NOMO-1 treated with dmso at 0.1 percent for 144 hours (cell line): ENCODE measurements at regions not wholly inside any gene's neighbourhood (a gene's known extent, or its start where the extent isn't known, plus 50 kb on each side); places are given as distances from the start of the nearest gene placed in this dataset.

ENCODE experiments used
- DNase-seq: peaks from one replicate; lab custom pipeline; 2025; ENCODE audit not compliant: unreplicated experiment; lab: John Stamatoyannopoulos, UW

DNA sequence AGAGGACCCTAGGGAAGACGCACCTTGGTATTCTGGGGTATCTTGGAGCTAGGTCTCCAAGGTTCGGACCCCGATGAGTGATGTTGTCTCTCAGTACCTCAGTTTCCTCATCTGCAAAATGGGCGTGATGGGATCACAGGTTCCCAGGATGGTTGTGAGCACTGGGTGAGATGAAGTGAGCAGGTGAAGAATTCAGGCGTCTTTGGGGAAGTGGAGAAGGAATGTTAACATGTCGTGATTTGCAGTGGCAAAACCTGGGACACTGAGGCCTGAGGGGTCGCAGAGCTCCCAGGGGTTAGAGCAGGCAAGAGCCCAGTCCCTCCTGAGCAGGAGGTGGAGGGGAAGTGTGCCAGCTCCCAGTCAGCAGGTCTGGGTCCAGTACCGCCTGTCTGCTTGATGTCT, 215.1 kb upstream of the GSE1 start:
- DNase-seq, result no peak

DNA sequence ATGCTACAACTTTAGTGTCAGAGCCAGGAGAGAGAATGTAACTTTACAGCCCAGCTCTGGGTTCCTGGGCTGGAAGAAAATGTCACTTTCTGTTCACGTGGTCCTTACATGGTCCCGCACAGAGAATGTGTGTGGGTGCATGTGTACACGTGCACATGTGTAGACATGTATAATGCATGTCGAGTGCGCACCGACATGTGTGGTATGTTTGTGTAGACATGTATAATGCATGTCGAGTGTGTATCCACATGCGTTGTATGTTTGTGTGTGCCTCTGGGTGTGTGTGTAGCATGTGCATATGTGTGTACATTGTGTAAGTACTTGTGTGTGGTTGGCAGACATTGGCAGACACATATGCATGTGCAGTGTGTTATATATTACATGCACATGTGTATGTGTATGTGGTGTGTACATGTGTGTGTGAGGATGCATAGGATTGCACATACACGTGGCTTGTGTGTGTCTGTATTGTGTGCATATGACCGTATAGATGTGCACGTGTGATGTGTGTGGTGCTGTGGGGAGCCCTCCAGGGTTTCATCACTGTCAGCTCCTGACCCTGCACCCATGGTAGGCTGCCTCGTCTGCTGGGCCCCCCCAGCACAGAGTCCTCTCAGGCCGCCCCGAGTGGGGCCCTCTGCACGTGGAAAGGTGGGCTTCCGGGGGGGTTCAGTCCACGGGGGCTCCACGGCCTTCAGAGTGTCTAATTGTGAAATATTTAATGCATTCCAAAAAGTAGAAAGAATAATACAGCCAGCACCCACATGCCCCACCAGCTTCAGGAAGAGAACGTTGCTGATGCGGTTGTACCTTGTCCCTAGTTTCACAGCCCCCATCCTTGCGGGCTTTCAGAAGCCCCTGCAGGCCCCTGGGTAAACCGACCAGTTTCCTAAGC, 214.2 kb upstream of the GSE1 start:
- DNase-seq, result no peak

DNA sequence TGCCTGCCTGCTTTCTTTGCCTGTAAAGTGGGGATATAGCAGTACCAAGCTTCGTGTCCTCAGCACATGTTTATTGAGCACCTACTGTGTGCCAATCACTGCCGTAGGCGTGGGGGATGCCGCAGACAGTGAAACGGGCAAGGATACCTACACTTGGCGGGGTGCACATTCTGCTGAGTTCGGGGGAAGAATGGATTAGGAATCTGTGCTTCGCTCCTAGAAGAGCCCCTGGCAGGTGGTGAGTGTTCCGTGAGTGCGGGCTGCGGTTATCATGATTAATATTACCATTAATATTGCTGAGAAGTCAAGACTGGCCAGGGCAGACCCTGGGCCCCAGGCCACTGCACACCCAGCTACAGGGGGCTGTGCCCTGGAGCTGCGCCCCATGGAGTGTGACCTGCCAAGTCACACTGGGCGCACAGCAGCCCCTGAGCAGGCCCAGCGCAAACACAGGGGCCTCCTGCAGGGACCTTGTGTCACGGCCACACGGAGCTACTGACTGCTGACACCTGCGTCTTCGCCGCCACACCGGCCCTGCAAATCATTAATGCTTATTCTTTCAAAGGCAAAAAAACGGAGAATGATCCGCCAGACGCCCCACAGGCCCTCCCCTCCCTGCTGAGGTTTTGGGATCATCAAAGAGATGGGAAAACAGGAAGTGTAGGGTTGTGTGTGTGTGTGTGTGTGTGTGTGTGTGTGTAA, 213.4 kb upstream of the GSE1 start:
- DNase-seq, result no peak

DNA sequence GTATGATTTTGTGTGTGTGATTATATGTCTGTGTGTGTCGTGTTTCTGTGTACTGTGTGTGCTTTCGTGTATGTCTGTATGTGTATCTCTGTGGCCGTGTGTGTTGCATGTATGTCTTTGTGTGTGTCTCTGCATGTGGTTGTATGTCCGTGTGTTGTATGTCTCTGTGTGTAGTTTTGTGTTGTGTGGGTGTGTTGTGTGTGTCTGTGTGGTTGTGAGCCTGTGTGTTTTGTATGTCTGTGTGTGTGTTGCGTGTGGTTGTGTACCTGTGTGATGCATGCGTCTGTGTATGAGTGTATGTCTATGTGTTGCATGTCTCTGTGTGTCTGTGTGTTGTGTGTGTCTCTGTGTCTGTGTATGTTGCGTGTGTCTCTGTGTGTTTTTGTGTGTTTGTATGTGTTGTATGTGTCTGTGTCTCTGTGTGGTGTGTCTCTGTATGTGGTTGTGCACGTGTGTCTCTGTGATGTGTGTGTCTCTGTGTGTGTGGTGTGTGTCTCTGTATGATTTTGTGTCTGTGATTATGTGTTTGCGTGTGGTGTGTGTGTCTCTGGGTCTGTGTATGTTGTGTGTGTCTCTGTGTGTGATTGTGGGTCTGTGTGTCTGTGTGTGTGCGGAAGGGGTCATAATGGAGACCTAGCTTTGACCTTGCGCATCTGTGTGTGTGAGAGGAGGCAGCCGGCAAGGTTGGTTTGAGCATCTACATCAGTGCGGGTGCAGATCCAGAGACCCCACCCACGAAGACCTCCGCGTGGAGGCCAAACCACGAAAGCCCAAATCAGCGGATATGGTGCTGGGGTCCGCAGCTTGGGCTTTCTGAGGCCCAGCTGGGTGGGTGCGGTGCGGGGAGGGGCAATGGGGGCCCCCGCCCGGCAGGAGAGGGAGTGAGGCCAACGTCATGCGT, 212.6 kb upstream of the GSE1 start:
- no peak for DNase-seq

DNA sequence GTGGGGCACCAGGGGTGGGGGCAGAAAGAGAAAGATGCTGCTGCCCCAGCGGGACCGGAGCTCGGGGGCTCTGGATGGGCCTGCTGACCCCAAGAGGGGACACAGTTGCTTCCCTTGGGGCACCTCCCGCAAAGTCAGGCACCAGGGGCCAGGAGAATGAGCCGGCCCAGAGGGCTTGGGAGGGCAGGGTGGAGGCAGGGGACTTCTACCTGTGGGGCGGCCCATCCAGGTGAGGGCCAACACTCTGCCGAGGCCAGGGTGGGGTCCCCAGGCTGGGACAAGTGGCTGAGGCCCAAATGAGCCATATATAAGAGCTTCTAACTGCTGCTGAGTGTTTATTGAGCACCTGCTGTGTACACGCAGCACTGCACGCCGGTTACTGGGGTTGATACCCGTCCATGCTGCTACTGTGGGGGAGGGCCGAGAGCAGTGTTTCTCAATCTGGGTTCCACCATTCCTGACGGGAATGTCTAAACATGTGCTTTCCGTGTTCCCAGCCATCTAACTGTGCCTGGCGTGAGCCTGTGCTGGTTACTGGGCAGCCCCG, 211.7 kb upstream of the GSE1 start:
- DNase-seq, result no peak

DNA sequence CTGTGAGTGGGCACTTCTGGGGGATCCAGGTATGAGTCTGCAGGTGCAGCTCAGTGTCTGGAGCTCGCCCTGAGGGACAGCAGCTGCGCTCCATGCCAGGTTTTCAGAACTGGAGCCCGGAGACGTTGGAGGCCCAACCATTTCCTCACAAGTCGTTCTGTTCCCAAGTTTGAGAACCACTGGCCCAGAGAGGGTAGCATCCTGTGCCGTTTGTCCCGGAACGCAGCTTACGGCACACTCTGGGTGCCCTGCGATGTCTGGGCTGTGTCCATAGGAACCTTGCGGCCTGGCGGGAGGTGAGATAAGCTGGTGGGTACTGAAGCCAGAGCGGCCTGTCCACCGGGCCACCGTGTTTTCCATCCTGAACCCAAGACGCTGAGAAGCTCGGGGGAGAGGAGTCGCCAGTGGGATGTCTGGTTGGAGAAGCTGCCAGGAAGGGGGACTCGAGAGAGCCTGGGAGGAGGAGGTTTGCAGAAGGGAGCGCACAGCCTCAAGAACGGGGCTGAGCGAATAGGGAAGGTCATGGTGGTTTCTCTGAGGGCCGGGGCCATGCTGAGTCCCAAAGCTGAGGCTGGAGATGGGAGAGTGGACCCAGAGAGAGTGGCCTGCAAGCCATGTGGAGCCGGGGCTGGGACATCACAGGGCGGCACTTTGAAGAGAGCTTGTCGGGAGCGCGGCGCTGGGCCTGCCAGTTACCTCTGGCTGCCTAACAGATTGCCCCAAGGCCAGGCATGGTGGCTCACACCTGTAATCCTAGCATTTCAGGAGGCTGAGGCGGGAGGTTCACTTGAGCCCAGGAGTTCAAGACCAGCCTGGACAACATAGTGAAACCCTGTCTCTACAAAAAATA, 211.0 kb upstream of the GSE1 start:
- DNase-seq, result no peak

DNA sequence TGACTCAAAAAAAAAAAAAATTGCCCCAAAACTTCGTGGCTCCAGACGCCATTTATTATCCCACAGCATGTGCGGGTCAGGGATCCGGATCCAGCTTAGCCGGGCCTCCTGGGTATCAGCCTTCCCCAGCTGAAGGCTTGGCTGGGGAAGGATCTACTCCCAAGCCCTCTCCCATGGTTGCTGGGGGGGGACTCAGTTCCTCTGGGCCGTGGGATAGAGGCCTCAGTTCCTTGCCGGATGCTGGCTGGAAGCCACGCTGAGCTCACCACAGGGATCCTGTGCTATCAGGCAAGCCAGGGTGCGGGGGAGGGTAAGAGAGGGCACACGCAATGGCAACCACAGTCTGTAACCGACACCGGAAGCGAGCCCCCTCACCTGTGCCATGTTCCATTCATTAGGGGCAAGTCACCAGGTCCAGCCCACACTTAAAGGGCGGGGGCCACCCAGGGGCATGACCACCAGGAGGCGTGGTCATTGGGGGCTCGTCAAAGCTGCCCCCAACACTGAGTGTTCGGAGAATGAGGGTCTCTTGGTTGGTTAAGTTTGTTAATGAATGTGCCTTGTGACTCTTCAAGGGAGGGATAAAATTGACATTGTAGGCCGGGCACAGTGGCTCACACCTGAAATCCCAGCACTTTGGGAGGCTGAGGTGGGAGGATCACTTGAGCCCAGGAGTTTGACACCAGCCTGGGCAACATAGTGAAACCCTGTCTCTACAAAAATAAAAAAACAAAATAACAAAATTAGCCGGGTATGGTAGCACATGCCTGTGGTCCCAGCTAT, 210.0 kb upstream of the GSE1 start:
- no peak for DNase-seq

DNA sequence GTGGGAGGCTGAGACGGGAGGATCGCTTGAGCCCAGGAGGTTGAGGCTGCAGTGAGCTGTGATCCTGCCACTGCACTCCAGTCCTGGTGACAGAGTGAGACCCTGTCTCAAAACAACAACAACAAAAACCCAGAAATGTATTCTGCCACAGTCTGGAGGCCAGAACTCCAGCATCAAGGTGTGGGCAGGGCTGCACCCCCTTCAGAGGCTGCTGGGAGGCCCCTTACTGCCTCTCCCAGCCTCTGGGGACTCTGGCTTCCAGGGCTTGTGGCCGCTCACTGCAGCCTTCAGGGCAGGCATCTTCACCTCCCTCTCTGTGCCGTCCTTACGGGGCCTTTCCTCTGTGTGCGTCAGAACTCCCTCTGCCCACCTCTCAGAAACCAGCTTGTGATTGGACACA, 209.4 kb upstream of the GSE1 start:
- no peak for DNase-seq

DNA sequence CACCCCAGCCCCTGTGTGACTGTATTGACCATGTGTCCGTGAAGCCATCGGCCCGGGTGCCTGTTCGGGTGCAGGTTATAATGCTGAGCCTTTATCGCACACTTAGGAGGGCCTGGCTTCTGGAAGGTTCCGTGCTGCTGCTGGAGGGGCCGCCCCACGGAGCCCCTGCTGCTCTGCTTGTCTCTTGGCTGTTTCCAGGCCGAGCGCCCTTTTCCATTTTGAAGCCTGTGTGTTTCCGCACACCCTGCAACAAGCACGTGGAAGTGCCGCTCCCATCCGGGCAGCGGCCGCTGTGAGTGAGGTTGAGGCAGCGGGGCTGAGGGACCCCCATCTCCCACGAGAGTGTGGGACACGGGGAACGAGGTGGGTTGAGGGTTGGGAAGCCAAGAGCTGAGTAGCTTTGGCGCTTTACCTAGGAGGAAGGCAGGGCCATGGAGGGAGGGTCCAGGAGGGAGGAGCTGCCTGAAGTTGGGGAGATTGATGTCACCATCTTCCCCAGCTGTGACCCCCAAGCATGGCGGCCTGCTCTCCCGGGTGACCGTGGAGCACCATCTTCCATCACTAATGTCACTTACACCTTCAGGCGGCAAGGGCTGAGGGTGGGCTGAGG, 200.1 kb upstream of the GSE1 start:
- DNase-seq, result no peak

DNA sequence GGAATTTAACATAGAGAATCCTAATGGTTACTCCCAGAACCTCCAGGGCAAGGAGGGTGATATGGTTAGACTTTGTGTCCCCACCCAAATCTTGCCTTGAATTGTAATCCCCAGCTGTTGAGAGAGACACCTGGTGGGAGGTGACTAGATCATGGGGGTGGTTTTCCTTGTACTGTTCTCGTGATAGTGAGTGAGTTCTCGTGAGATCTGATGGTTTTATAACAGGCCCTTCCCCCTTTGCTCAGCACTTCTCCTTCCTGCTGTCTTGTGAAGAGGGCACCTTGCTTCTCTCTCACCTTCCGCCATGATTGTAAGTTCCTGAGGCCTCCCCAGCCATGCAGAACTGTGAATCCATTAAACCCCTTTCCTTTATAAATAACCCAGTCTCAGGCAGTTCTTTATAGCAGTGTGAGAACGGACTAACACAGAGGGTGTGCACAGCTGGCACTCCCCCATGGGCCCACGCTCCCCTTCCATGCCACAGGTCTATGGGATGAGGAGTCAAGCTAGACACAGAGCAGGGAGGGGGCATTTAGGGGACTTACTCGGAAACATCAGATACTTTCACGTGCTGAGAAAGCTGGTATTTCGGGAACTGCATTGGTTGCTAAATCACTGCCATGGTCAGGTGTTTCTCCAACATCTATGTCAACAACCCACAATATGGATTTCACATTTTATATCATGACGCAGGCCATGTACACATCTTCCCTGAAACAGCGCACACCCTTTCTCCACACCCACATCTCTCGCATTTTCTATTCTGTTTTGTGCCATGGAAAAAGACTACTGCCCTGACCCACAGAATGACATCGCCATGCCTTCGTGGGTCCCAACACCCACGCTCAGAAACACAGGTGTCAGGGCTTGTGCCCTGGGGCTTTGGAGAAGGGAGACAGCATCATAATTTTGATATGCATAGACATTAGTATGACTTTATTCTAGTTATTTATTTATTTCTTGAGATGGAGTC, 199.1 kb upstream of the GSE1 start:
- no peak for DNase-seq

DNA sequence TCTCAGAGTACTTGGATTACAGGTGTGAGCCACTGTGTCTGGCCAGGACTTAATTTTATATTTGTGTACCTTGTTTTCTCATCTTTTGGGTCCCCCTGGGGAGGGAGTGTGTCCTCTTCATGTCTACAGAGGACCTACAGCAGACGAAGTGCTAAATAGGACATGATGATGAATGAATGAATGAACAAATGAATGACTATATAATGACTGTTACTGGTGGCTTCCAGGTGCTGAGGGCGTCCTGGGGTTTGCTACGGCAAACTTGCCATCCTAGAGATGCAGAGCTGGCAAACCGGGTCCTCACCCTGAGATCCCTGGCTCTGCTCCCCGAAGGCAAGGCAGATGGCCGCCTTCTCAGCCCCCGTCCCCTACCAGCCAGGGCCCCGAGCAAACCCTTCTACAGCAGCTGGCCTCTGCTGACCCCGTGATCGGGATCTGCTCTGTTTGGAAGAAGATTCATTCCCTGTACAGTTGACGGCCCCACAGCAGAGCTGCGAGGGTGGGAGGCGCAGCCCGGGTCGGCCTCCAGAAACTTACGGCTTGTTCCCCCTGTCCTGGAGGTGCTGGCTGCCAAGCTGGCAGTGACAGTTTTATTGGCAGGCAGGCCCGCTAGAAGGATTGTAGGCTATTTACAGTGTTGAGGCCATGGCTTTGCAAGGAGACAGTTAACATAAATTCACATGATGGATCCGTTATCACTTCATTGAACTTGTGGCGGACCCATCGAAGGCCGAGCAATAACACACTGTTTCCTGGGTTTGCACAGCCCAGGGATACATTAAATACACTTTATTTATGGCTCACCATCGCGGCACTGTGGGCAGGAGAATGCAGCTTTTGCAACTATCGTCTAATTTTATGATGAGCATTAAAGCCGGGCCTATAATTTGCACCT, 197.7 kb upstream of the GSE1 start:
- no peak for DNase-seq

DNA sequence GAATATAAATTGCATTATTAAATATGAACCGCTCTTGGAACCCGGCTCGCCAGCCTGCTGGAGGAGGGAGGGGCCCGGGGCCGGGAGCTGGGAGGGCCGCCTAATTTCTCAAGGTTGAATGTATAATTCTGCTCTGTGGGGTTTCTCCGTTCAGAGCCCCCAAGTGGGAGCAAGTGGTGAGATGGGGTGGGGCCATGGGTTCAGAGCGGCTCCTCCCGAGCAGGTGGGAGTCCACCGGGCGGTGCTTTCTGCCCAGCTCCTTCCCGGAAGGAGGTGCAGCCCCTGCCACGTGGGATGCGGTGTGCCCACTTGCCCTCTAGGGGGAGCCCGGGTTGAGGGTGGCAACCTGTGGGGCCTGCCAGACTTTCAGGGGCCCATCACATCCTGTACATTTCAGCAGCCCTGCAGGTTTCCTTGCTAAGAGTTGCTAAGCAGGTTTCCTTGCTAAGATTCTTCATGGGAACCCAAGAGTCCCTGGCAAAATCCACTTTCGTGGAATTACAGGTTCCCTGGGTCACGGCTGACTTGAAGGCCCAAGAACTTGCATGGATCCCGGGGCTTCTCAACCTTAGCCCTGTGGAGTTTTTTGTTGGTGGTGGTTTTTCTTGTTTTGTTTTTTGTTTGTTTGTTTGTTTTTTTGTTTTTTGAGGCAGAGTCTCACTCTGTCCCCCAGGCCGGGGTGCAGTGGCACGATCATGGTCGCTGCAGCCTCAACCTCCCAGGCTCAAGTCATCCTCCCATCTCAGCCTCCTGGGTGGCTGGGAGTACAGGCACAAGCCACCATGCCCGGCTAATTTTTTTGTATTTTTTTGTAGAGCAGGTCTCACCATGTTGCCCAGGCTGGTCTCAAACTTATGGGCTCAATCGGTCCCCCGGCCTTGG, 196.7 kb upstream of the GSE1 start:
- DNase-seq, result peak; percentile 72

DNA sequence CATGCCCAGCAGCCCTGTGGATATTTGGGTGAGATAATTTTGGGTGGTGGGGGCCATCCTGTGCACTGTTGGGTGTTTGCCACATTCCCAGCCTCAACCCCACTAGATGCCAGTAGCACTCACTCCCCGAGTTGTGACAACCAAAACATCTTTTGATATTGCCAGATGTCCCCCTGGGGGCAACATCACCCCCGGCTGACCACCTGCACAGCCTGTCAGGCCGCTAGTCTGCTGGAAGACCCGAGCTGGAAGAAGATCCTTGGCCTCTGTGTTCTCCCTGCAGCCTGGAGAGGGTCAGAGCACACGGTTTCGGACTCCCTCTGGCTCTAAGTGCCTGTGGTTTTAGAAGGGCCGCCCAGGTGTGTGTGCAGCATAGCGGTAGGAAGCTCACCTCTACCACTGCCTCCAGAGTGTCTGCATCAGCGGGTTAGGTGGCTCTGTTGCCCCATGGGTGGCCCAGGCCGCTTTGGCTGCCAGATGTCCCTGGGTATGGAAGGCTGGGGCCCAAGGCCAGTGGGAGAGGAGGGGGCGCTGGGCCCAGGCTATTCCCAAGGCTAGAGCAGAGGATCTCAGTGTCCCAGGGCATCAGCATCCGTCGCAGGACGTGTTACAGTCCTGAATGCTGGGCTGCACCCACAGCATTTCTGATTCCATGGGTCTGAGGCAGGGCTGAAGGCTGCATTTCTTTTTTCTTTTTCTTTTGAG, 195.8 kb upstream of the GSE1 start:
- DNase-seq, result no peak

DNA sequence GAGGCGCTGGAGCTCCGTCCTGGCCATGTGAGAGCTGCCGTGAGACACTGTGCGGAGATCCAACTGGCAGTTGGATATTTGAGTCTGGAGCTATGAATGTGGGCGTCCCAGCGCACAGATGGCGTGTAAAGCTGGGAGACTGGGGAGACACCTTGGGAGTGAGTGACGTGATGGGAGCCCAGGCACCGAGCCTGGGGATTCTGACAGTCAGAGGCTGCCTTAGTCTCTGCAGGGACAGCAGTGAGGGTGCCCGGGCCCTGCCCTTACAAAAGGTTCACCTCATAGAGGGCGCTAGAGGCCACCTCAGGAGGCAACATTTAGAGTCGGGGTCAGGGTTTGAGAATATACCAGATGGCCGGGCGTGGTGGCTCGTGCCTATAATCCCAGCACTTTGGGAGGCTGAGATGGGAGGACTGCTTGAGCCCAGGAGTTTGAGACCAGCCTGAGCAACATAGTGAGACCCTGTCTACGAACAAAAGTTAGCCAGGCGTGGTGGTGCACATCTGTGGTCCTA, 194.1 kb upstream of the GSE1 start:
- DNase-seq, result no peak
